Karpas-422 (cell line): ENCODE measurements at regions not wholly inside any gene's neighbourhood (a gene's known extent, or its start where the extent isn't known, plus 50 kb on each side); places are given as distances from the start of the nearest gene placed in this dataset.

Experiments
- DNase-seq: peaks from one replicate; pipeline ENCODE4 v3.0.0-alpha.2; 2015
- H2AFZ ChIP-seq: fragments of 200-600 bp; sonication (generic); 2 replicates; pipeline ENCODE4 v1.6.1; 2014; ENCODE audit warnings: antibody characterized with exemption, low read length, mixed read lengths
- H3K27ac ChIP-seq: fragments of 200-600 bp; sonication (generic); 2 replicates; pipeline ENCODE4 v1.5.1; 2014; ENCODE audit warnings: mild to moderate bottlenecking, low read length, moderate library complexity
- H3K27me3 ChIP-seq: fragments of 200-600 bp; sonication (generic); 2 replicates; pipeline ENCODE4 v1.6.1; 2014; ENCODE audit warnings: low read length, mixed read lengths
- H3K36me3 ChIP-seq: fragments of 200-600 bp; sonication (generic); 2 replicates; pipeline ENCODE4 v1.6.1; 2014; ENCODE audit warnings: low read length, mixed read lengths; ENCODE audit not compliant: insufficient read depth
- H3K4me1 ChIP-seq: fragments of 200-600 bp; sonication (generic); 2 replicates; pipeline ENCODE4 v1.6.1; 2014; ENCODE audit warnings: mild to moderate bottlenecking, low read length, mixed read lengths
- H3K4me2 ChIP-seq: fragments of 200-600 bp; sonication (generic); 2 replicates; pipeline ENCODE4 v1.6.1; 2014; ENCODE audit warnings: low read length, low read depth, mild to moderate bottlenecking; ENCODE audit not compliant: poor library complexity, severe bottlenecking
- H3K4me3 ChIP-seq: fragments of 200-600 bp; sonication (generic); 2 replicates; pipeline ENCODE4 v1.5.1; 2014; ENCODE audit warnings: mild to moderate bottlenecking, antibody characterized with exemption, low read length, mixed read lengths
- H3K79me2 ChIP-seq: fragments of 200-600 bp; sonication (generic); 2 replicates; pipeline ENCODE4 v1.6.1; 2014; ENCODE audit warnings: mild to moderate bottlenecking, low read length, mixed read lengths
- H3K9ac ChIP-seq: fragments of 200-600 bp; sonication (generic); 2 replicates; pipeline ENCODE4 v1.6.0; 2014; ENCODE audit warnings: low read length
- H3K9me2 ChIP-seq: fragments of 200-600 bp; sonication (generic), shearing (Covaris generic); replicated peaks from 2 replicates; pipeline ENCODE4 v1.6.0; 2014; ENCODE audit warnings: mild to moderate bottlenecking, low read length, moderate library complexity; ENCODE audit not compliant: insufficient read depth
- H3K9me3 ChIP-seq: fragments of 300-700, 200-600 bp; sonication (generic); 2 replicates; pipeline ENCODE4 v1.6.1; 2014; ENCODE audit warnings: low read length, mixed read lengths
- H4K20me1 ChIP-seq: fragments of 200-600 bp; sonication (generic); 2 replicates; pipeline ENCODE4 v1.6.1; 2014; ENCODE audit warnings: mild to moderate bottlenecking, antibody characterized with exemption, low read length, low read depth; ENCODE audit not compliant: insufficient read depth

DNA sequence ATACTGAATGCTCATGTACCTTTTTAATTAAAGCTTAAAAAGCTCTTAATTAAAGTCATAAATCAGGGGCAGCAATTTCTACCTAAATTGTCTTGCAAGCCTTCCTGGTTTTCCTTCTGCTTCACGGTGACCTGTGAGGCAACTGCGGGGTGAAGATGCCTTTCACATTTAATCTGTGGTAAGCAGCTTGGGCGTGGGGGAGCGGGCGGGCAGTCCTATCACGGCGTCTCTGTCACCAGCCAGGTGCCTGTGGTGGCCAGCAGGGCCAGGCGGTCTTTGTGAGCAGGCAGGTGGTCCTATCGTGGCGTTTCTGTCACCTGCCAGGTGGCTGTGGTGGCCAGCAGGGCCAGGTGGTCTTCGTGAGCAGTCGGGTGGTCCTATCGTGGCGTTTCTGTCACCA lies 269.2 kb upstream of the PPP2R2D start:
- Histone ChIP-seq H3K4me3 (no peak overlapping the region), H3K9me3 (no peaks in the 10 kb centered on the region), H3K4me1 (no peaks in the 10 kb centered on the region), H3K4me2 (no peak overlapping the region), H2AFZ (no peak overlapping the region), H3K9me2 (no peaks in the 10 kb centered on the region), H3K27ac (no peak overlapping the region), H4K20me1 (no peaks in the 10 kb centered on the region), H3K36me3 (no peaks in the 10 kb centered on the region), H3K9ac (no peak overlapping the region), H3K27me3 (no peaks in the 10 kb centered on the region), H3K79me2 (no peaks in the 10 kb centered on the region)
- no peak for DNase-seq

DNA sequence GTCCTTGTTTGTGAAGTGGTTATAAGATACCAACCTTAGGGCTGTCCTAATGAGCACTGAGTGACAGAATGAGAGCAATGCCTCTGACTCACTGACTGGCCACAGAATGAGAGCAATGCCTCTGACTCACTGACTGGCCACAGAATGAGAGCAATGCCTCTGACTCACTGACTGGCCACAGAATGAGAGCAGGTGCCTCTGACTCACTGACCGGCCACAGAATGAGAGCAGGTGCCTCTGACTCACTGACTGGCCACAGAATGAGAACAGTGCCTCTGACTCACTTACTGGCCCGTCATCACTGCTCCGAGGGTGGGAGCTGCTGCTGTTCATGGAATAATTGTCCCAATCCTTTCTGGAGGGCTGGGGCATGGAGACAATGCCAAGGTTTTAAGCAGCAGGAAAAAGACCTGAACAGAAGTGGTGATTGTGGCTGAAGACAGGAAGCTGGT lies 265.2 kb upstream of the PPP2R2D start:
- Histone ChIP-seq H3K9me2 (no peaks in the 10 kb centered on the region), H3K9me3 (no peaks in the 10 kb centered on the region), H3K4me3 (no peak overlapping the region), H3K36me3 (no peaks in the 10 kb centered on the region), H3K27ac (no peak overlapping the region), H4K20me1 (no peaks in the 10 kb centered on the region), H2AFZ (no peak overlapping the region), H3K79me2 (no peaks in the 10 kb centered on the region), H3K4me2 (no peak overlapping the region), H3K4me1 (no peaks in the 10 kb centered on the region), H3K27me3 (no peaks in the 10 kb centered on the region), H3K9ac (no peak overlapping the region)
- DNase-seq = no peak

DNA sequence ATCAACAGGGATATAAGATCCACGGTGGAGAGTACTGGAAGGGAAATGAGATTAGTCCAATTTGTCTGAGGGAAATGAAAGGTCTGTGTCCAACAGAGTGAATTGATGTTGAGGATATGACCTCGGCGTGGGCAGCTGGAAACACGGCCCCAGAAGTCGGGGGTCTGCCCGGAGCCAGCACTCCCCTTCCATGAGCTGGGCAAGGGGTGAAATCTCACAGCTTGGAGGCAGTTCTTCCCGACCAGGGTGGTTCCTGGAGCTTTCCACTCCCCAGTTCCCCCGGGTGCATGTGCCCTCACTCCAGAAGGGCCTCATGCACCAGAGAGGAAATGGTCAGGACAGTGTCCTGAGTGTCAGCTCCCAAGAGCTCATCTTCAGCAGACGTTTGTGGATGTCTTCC lies 264.7 kb upstream of the PPP2R2D start:
- Histone ChIP-seq H3K9ac (no peak overlapping the region), H3K4me3 (no peak overlapping the region), H3K36me3 (no peaks in the 10 kb centered on the region), H3K4me2 (no peak overlapping the region), H3K27me3 (no peaks in the 10 kb centered on the region), H3K9me2 (no peaks in the 10 kb centered on the region), H3K79me2 (no peaks in the 10 kb centered on the region), H2AFZ (no peak overlapping the region), H3K27ac (no peak overlapping the region), H4K20me1 (no peaks in the 10 kb centered on the region), H3K9me3 (no peaks in the 10 kb centered on the region), H3K4me1 (no peaks in the 10 kb centered on the region)
- DNase-seq = no peak

DNA sequence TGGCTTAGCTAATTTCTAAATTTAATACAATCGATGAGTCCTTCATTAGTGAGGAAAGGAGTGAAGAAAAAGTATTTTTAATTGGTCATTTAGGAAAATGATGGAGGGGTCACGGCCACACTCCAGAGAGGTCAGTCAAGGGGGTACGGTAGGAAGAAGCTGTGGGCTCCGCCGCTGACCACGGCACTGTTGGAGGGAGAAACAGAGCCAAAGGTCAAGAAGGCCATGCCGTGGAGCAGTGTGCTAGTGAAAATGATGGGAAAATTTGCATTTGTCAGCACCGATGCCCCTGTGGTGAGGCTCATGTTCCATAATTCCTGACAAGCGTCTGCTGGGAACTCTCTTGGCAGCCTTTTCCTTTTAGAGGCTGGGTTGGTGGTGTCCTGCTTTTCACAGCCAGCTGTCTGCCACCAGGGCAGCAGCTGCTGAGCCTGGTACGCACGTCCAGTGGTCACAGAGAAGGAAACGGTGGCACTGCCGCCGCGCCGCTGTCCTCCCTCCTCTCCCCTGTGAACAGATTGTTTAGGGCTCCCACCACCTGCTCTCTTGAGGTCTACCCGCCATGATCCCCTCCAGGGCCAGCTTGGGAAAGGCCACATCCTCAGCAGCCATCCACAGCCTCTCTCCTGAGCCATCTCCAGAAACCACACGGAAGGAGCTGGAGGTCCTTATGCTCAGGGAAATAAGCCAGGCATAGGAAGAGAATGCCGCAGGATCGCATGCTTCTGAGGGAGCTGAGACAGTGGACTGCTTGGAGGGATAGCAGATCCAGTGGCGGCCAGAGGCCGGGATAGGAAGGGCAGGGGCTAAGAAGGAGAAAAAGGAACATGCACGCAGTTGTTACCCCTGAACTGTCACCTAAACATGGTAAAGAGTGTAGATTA lies 263.7 kb upstream of the PPP2R2D start:
- Histone ChIP-seq H3K9ac (no peak overlapping the region), H3K4me1 (no peaks in the 10 kb centered on the region), H3K9me3 (no peaks in the 10 kb centered on the region), H3K4me2 (no peak overlapping the region), H4K20me1 (no peaks in the 10 kb centered on the region), H3K79me2 (no peaks in the 10 kb centered on the region), H3K36me3 (no peaks in the 10 kb centered on the region), H2AFZ (no peak overlapping the region), H3K9me2 (no peaks in the 10 kb centered on the region), H3K27ac (no peak overlapping the region), H3K27me3 (no peaks in the 10 kb centered on the region), H3K4me3 (no peak overlapping the region)
- no peak for DNase-seq

DNA sequence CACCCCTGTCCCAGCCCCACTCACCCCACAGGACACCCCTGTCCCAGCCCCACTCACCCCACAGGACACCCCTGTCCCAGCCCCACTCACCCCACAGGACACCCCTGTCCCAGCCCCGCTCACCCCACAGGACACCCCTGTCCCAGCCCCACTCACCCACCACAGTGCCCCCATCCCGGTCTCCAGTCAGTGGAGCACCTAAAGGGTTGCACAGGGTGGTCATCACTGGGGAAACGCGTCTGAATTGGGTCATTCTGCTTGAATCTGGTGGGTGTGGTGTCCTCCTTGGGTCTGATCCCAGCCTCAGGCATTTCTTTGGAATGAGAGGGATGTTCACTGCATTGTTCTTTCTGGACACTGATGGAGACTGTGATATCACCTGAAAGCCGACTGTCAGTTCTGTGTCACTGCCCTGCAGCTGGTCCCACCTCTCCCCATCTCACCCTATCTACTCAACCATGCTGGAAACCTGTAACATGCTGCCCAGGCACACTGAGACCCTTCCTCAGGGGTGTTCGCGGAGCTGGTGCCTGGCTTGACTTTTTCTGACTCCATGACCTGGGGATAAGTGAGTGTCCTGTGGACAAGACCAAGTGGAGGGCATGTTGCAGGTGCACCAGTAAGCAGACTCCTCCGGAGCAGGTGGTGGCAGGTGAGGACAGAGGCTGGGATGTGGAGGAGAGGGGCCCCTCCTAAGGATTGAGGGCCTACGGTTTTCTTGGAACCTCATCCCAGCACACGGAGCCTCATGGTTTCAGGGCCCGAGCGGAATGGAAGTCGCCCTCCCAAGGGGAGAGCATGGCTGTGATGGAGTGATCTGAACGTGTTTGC lies 262.5 kb upstream of the PPP2R2D start:
- Histone ChIP-seq H3K4me3 (no peak overlapping the region), H3K27me3 (no peaks in the 10 kb centered on the region), H3K27ac (no peak overlapping the region), H3K79me2 (no peaks in the 10 kb centered on the region), H2AFZ (no peak overlapping the region), H3K36me3 (no peaks in the 10 kb centered on the region), H3K4me2 (no peak overlapping the region), H3K9ac (no peak overlapping the region), H4K20me1 (no peaks in the 10 kb centered on the region), H3K9me3 (no peaks in the 10 kb centered on the region), H3K9me2 (no peaks in the 10 kb centered on the region), H3K4me1 (no peaks in the 10 kb centered on the region)
- DNase-seq = no peak

DNA sequence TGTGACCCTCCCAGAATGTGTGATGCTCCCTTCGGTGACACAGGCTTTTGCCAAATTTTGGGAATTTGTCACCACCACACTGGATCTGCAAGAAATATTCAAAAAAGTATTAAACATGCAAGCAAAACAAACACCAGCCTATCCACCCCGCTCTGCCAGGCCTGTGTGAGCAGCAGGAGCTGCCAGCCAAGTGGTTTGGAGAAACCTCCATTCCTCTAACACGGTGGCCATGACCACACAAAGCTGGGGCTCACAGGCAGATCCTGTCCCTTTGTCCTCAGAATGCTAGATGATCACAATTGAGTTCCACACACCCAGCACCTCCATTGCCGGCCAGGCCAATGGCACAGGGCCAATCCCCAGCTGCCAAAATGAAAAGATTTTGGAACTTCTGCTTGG lies 261.9 kb upstream of the PPP2R2D start:
- H3K36me3 ChIP-seq = no peaks in the 10 kb centered on the region
- DNase-seq = no peak
- H3K9me3 ChIP-seq = no peaks in the 10 kb centered on the region
- H3K9me2 ChIP-seq = no peaks in the 10 kb centered on the region
- H3K9ac ChIP-seq = no peak overlapping the region
- H3K4me2 ChIP-seq = no peak overlapping the region
- H3K79me2 ChIP-seq = no peaks in the 10 kb centered on the region
- no peak overlapping the region for H2AFZ ChIP-seq
- H3K27ac ChIP-seq = no peak overlapping the region
- H3K27me3 ChIP-seq = no peaks in the 10 kb centered on the region
- no peaks in the 10 kb centered on the region for H4K20me1 ChIP-seq
- no peak overlapping the region for H3K4me3 ChIP-seq
- H3K4me1 ChIP-seq = no peaks in the 10 kb centered on the region

DNA sequence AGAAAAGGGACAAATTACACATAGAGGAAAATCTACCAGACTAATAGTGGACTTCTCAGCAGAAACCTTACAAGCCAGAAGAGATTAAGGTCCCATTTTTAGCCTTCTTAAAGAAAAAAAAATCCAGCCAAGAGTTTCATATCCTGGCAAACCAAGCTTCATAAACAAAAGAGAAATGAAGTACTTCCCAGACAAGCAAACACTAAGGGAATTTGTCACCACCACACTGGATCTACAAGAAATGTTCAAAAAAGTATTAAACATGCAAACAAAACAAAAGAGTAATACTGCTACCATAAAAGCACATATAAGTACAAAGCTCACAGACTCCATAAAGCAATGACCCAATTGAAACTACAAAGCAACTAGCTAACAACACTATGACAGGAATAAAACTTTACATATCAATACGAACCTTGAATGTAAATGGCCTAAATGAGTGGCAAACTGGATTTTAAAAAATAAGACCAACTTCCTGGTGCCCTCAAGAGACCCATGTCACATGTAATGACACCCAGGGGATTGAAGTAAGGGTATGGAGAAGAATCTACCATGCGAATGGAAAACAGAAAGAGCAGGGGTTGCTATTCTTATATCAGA lies 260.7 kb upstream of the PPP2R2D start:
- no peak overlapping the region for H3K4me2 ChIP-seq
- no peaks in the 10 kb centered on the region for H4K20me1 ChIP-seq
- H3K4me3 ChIP-seq = no peak overlapping the region
- H3K9ac ChIP-seq = no peak overlapping the region
- no peaks in the 10 kb centered on the region for H3K9me3 ChIP-seq
- H3K4me1 ChIP-seq = no peaks in the 10 kb centered on the region
- H3K27ac ChIP-seq = no peak overlapping the region
- no peaks in the 10 kb centered on the region for H3K27me3 ChIP-seq
- DNase-seq = no peak
- H3K9me2 ChIP-seq = no peaks in the 10 kb centered on the region
- no peak overlapping the region for H2AFZ ChIP-seq
- no peaks in the 10 kb centered on the region for H3K79me2 ChIP-seq
- H3K36me3 ChIP-seq = no peaks in the 10 kb centered on the region

DNA sequence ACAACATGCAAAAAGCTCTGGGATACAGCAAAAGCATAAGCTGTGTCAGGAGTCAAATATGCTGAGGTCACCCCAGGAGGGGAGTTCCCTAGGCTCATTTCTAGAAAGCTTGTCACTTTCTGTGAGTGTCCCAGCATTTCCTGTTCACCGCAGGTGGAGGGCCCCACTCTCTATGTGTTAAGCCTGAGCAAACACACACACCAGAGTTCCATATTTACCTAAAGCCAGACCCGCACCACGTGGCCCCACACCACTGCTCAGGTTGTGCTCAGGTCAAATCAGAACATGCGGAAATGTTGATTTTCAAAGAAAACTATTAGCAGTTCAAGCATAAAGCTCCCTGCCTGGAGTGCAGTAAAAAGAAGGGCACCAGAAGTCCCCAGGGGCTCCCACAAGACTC lies 259.6 kb upstream of the PPP2R2D start:
- Histone ChIP-seq H3K9me2 (no peaks in the 10 kb centered on the region), H3K4me3 (no peak overlapping the region), H3K27ac (no peak overlapping the region), H4K20me1 (no peaks in the 10 kb centered on the region), H2AFZ (no peak overlapping the region), H3K9ac (no peak overlapping the region), H3K4me1 (no peaks in the 10 kb centered on the region), H3K9me3 (no peaks in the 10 kb centered on the region), H3K36me3 (no peaks in the 10 kb centered on the region), H3K79me2 (no peaks in the 10 kb centered on the region), H3K4me2 (no peak overlapping the region), H3K27me3 (no peaks in the 10 kb centered on the region)
- DNase-seq = no peak
